GM12874 (cell line): ENCODE measurements at regions not wholly inside any gene's neighbourhood (a gene's known extent, or its start where the extent isn't known, plus 50 kb on each side); places are given as distances from the start of the nearest gene placed in this dataset.

Experiments used
- TF ChIP-seq, protein P1 (sequence below): IDR thresholded peaks from 2 replicates; pipeline ENCODE4 v1.5.1; 2011; ENCODE audit warnings: low read depth, mild to moderate bottlenecking, control low read depth, low read length, moderate library complexity; ENCODE audit not compliant: insufficient read depth

DNA sequence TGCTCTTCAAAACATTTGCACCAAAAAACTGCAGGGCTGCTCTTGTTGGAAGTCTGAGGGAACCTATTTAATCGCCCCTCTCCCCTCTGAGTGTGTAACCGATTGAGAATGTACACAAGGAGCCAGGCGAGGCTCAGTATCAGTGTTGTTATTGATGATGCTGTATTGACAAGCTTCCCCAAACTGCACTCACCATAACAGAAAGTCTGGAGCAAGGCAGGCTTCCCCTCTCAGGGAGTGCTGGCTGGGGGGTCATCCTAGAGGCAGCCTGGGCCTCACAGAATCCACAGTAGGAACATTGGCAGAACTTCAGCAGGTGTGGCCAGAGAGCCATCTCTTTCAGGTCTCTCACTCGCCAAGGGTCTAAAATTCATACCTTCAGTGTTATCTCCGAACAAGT is 58.1 kb upstream of the TUNAR start:
- TF ChIP-seq, protein P1, sequence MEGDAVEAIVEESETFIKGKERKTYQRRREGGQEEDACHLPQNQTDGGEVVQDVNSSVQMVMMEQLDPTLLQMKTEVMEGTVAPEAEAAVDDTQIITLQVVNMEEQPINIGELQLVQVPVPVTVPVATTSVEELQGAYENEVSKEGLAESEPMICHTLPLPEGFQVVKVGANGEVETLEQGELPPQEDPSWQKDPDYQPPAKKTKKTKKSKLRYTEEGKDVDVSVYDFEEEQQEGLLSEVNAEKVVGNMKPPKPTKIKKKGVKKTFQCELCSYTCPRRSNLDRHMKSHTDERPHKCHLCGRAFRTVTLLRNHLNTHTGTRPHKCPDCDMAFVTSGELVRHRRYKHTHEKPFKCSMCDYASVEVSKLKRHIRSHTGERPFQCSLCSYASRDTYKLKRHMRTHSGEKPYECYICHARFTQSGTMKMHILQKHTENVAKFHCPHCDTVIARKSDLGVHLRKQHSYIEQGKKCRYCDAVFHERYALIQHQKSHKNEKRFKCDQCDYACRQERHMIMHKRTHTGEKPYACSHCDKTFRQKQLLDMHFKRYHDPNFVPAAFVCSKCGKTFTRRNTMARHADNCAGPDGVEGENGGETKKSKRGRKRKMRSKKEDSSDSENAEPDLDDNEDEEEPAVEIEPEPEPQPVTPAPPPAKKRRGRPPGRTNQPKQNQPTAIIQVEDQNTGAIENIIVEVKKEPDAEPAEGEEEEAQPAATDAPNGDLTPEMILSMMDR: no peak

DNA sequence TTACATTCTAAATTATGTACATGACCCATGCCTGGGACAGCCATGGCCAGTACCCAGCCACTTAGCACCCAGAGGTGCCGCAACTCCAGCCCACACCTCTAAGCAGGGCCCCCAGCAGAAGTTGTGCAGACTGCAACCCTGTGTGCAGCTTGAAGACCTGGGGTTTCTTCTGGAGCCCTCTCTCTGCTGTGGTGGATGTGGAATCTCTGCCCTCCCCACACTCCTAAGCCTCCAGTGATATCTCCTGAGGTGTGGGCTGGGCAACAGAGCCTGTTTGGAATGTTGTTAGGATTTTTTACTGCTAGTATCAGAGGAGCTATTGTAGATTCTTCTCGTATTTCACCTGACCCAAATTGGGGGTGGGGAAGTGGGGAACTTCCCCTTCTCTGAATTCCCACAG is 59.4 kb upstream of the TUNAR start:
- TF ChIP-seq, protein P1: no peak

DNA sequence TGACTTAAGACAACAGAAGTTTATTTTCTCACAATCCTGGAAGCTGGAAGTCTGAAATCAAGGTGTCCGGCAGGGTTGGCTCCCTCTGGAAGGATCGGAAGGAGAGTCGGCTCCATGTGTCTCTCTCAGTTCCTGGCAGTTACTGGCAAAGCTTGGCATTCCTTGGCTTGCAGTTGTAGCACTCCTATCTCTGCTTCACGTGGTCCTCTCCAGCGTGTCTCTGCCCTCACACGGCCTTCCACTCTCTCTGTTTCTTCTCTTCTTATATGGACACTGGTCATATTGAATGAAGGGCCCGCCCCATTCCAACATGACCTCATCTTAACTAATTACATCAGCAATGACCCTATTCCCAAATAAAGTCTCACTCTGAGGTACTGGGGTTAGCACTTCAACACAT is 60.1 kb upstream of the TUNAR start:
- TF ChIP-seq, protein P1: no peak

DNA sequence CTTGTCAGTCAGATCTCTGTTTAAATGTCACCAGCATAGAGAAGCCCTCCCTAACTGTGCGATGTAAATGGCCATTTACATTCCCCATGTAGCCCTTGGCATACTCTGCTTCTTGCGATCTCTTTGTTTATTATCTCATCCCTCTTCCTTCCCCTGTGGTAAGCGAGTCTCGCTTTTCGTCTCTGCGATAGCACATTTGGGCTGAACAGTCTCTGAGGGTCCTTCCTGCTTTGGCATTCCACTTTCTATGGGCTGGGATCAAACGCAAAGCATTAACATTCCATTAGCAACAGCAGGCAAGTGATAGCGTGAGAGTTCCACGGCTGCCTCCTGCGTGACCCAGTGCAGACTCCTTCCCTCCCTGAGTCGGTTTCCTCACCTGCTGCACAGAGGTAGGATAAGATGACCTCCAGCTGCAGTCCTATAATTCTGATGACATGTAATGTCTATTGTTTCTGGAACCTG is 61.4 kb upstream of the TUNAR start:
- TF ChIP-seq, protein P1: no peak

DNA sequence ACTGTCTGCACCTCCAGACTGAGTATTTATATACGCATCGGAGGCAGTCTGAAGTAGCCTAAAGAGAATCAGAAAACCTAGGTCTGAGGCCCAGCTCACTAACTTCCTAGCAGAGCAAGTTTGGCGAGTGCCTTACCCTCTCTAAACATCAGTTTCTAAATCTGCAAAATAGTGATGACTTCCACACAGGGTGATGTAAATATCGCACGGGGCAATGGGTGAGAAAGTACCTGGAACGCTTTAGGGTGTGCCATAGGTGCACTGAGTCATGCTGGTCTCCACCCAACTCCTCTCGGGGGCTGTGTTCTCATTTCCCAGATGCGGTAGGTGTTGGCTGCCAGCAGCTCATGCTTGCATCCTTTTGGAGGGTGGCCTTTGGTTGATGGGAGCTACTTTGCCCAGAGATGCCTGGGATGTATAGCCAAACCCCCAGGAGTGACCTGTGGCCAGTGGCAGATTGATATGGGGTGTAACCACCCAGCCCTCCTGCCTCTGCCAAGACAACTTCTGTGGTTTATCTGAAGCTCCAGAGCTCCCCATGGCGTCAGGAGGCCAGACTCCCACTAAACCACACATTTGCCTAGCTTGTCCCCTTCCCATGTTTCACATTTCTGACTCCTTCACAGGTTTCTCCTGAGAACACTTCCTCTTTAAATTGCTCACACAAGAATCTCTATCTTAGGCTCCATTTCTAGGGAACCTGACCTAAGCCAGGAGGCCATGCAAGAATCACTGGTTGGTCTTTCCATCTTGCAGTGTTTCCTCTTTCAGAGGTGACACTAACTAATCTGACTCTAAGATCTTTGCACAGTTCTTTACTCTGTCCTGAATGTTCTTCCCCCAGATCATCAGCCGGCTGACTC is 62.0 kb upstream of the TUNAR start:
- TF ChIP-seq, protein P1: no peak

DNA sequence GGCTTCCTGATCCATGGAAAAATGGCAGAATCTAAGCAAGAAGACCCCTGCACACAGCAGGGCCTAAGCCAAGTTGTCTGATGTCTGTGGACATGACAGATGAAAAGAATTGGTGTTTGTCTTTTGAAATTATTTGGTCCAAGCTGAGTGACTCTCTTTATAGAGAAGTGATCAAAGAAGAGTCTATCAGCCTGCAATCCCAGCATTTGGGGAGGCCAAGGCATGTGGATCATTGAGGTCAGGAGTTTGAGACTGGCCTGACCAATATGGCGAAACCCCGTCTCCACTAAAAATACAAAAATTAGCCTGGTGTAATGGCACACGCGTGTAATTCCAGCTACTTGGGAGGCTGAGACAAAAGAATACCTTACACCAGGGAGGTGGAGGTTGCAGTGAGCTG is 64.8 kb upstream of the TUNAR start:
- TF ChIP-seq, protein P1: no peak

DNA sequence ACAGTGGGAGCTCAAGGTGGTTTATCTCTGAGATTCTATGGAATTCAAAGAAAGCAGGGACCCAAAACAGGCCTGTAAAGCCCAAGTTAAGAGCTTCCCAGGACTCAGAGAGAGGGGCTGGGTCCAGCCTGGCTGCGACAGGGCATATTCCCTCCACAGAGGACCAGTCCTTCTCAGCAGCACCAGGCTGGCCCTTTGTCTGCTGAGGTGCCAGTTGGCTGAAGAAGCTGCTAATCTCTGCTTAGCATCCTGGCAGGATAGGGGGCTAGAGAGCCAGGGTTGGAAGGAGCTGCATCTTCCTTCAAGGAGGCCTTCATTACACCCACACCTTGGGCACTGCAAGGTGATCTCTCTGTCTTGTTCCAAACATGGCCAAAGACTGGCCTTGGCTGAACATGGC is 68.3 kb upstream of the TUNAR start:
- TF ChIP-seq, protein P1: no peak
